SK-N-MC (cell line): ENCODE measurements at regions not wholly inside any gene's neighbourhood (a gene's known extent, or its start where the extent isn't known, plus 50 kb on each side); places are given as distances from the start of the nearest gene placed in this dataset.
"Not testable (repeated sequence)": the region's sequence is repeated elsewhere in the genome, so short reads cannot be mapped to it uniquely, and the experiment has no call there.

Experiments
- DNase-seq: peaks from one replicate; pipeline ENCODE4 v3.0.0-alpha.2; 2011; ENCODE audit warnings: low read depth, low spot score
- H3K27ac ChIP-seq: fragments of 200-600 bp; sonication (generic); 2 replicates; pipeline ENCODE4 v1.5.1; 2016; ENCODE audit warnings: mixed run types
- H3K36me3 ChIP-seq: fragments of 200-600 bp; sonication (generic); 2 replicates; pipeline ENCODE4 v1.6.1; 2017; ENCODE audit warnings: antibody characterized with exemption, low read length, mixed read lengths; ENCODE audit not compliant: insufficient read depth
- H3K4me3 ChIP-seq: fragments of 200-600 bp; sonication (generic); 2 replicates; pipeline ENCODE4 v1.5.1; 2016
- H3K9ac ChIP-seq: fragments of 200-600 bp; sonication (generic); 2 replicates; pipeline ENCODE4 v1.8.0; 2017; ENCODE audit warnings: mixed run types, mixed read lengths; ENCODE audit not compliant: insufficient read length
- H3K9me3 ChIP-seq: fragments of 200-600 bp; sonication (generic); 2 replicates; pipeline ENCODE4 v1.6.1; 2017; ENCODE audit warnings: low read depth, mild to moderate bottlenecking, antibody characterized with exemption, low read length, moderate library complexity, mixed read lengths
- EZH2 ChIP-seq: fragments of 200-600 bp; sonication (generic); IDR thresholded peaks from one replicate; pipeline ENCODE4 v1.6.1; 2017; ENCODE audit warnings: antibody characterized with exemption
- FOXP2 ChIP-seq: optimal IDR thresholded peaks from 2 replicates; pipeline ENCODE3; 2011; ENCODE audit warnings: mild to moderate bottlenecking, moderate library complexity; ENCODE audit not compliant: insufficient read depth; ENCODE audit errors: extremely low read length, control extremely low read depth
- POLR2AphosphoS5 ChIP-seq: IDR thresholded peaks from 2 replicates; pipeline ENCODE4 v1.6.1; 2012; ENCODE audit warnings: mild to moderate bottlenecking, low read depth, low read length, borderline replicate concordance

- H3K9ac ChIP-seq = no peak overlapping the region
- H3K36me3 ChIP-seq = no peaks in the 10 kb centered on the region
- H3K9me3 ChIP-seq = no peaks in the 10 kb centered on the region
- no peak overlapping the region for H3K27ac ChIP-seq
- no peak for DNase-seq
- no peak for TF ChIP-seq POLR2AphosphoS5
- TF ChIP-seq FOXP2 = no peak
- no peak for TF ChIP-seq EZH2
- 0 out of 2 replicates have a peak overlapping the region, but pooled peaks have one; percentile 30 for H3K4me3 ChIP-seq
Measured at GRCh38 chr1:87410776-87411480, 82.2 kb downstream of the LMO4 start.

- H3K9ac ChIP-seq, DNase-seq, H3K36me3 ChIP-seq, H3K4me3 ChIP-seq, H3K9me3 ChIP-seq, H3K27ac ChIP-seq: not testable (repeated sequence)
Measured at GRCh38 chr1:87413846-87414245, 85.2 kb downstream of the LMO4 start.

- H3K4me3 ChIP-seq = no peak overlapping the region
- TF ChIP-seq FOXP2 = no peak
- no peak for TF ChIP-seq EZH2
- no peak for TF ChIP-seq POLR2AphosphoS5
- H3K36me3 ChIP-seq = no peaks in the 10 kb centered on the region
- DNase-seq = no peak
- no peaks in the 10 kb centered on the region for H3K9me3 ChIP-seq
- no peak overlapping the region for H3K9ac ChIP-seq
- H3K27ac ChIP-seq = no peak overlapping the region
Measured at GRCh38 chr1:87418048-87418447, 89.4 kb downstream of the LMO4 start.

- Histone ChIP-seq H3K9ac (no peak overlapping the region), H3K4me3 (no peak overlapping the region), H3K9me3 (no peaks in the 10 kb centered on the region), H3K27ac (no peak overlapping the region), H3K36me3 (no peaks in the 10 kb centered on the region)
- no peak for DNase-seq
- TF ChIP-seq FOXP2 (no peak), EZH2 (no peak), POLR2AphosphoS5 (no peak)
Measured at GRCh38 chr1:87421809-87422208, 93.1 kb downstream of the LMO4 start.

GRCh38 chr1:87424541-87424940 is 95.9 kb downstream of the LMO4 start:
- no peak overlapping the region for H3K27ac ChIP-seq
- TF ChIP-seq EZH2 (no peak), POLR2AphosphoS5 (no peak), FOXP2 (no peak)
- no peak for DNase-seq
- no peak overlapping the region for H3K4me3 ChIP-seq
- no peaks in the 10 kb centered on the region for H3K9me3 ChIP-seq
- H3K36me3 ChIP-seq = no peaks in the 10 kb centered on the region
- H3K9ac ChIP-seq = no peak overlapping the region

GRCh38 chr1:87426463-87427249 is 98.0 kb downstream of the LMO4 start:
- no peak for DNase-seq
- Histone ChIP-seq H3K36me3 (no peaks in the 10 kb centered on the region), H3K27ac (no peak overlapping the region), H3K9ac (no peak overlapping the region), H3K9me3 (no peaks in the 10 kb centered on the region), H3K4me3 (no peak overlapping the region)
- TF ChIP-seq FOXP2 (no peak), POLR2AphosphoS5 (no peak), EZH2 (no peak)

- Histone ChIP-seq H3K4me3 (no peak overlapping the region), H3K9me3 (no peaks in the 10 kb centered on the region), H3K36me3 (no peaks in the 10 kb centered on the region), H3K27ac (no peak overlapping the region), H3K9ac (no peak overlapping the region)
- TF ChIP-seq FOXP2 (no peak), POLR2AphosphoS5 (no peak), EZH2 (no peak)
- no peak for DNase-seq
Measured at GRCh38 chr1:87428367-87428766, 99.7 kb downstream of the LMO4 start.

- Histone ChIP-seq H3K9me3 (no peaks in the 10 kb centered on the region), H3K27ac (no peak overlapping the region), H3K9ac (no peak overlapping the region), H3K36me3 (no peaks in the 10 kb centered on the region), H3K4me3 (no peak overlapping the region)
- TF ChIP-seq FOXP2 (no peak), EZH2 (no peak), POLR2AphosphoS5 (no peak)
- DNase-seq = no peak
Measured at GRCh38 chr1:87428883-87429282, 100.2 kb downstream of the LMO4 start.
